ENCODE measurements at regions not wholly inside any gene's neighbourhood (a gene's known extent, or its start where the extent isn't known, plus 50 kb on each side); places are given as distances from the start of the nearest gene placed in this dataset.
"Not testable (repeated sequence)": the region's sequence is repeated elsewhere in the genome, so short reads cannot be mapped to it uniquely, and the experiment has no call there.

DNA sequence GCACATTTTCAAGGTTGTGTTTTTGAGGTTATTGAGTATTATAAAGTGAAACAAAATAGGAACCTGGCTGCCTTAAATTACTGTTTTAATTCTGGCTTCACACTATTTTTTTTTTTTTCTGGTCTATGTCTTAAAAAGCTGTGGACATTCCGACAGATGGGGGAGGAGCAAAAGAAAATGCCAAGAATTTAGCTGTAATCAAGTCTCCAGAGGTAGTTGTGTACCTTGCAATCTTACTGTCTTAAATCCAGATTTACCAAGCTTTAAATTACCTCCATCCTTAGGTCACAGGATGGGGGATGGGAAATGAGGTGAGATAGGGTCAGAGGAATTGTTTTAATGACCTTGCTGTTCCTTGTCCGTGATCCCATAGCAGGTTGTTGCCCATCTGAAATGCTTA lies 182.8 kb downstream of the UTRN start:
- DNase-seq = no peak
- Mint-ChIP-seq H3K27ac (no peak overlapping the region), H3K4me1 (ENCODE audit: low read depth) (peaks cover 31% of the 10 kb centered on the region), H3K4me3 (no peak overlapping the region), H3K36me3 (ENCODE audit: low read depth) (peaks cover 28% of the 10 kb centered on the region), H3K27me3 (ENCODE audit: insufficient read depth) (peaks cover 3% of the 10 kb centered on the region), H3K9me3 (no peaks in the 10 kb centered on the region)
- TF ChIP-seq, protein P1, sequence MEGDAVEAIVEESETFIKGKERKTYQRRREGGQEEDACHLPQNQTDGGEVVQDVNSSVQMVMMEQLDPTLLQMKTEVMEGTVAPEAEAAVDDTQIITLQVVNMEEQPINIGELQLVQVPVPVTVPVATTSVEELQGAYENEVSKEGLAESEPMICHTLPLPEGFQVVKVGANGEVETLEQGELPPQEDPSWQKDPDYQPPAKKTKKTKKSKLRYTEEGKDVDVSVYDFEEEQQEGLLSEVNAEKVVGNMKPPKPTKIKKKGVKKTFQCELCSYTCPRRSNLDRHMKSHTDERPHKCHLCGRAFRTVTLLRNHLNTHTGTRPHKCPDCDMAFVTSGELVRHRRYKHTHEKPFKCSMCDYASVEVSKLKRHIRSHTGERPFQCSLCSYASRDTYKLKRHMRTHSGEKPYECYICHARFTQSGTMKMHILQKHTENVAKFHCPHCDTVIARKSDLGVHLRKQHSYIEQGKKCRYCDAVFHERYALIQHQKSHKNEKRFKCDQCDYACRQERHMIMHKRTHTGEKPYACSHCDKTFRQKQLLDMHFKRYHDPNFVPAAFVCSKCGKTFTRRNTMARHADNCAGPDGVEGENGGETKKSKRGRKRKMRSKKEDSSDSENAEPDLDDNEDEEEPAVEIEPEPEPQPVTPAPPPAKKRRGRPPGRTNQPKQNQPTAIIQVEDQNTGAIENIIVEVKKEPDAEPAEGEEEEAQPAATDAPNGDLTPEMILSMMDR (IDR thresholded peaks at IDR 0.05) = no peak

DNA sequence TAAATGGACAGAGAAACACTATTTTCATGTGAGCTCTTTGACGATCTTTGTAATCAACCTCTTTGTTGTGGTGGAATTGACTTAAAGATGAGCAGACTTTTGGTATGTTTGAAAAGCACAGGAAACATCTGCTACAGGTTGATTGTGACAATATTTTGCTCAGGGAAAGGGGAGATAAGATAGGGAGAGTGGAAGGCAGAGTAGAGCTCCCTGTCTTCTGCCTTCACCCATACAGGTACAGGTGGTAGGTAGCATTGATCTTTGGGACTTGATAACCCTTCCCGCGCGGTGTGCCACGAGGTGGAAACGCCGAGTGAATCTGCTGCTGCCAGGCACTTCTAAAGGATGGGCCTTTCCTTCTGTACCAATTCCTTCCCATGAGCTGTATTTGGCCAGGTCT lies 183.6 kb downstream of the UTRN start:
- peaks cover 3% of the 10 kb centered on the region for H3K27me3 Mint-ChIP-seq (ENCODE audit: insufficient read depth)
- H3K4me1 Mint-ChIP-seq (ENCODE audit: low read depth) = peaks cover 31% of the 10 kb centered on the region
- no peak for DNase-seq
- H3K4me3 Mint-ChIP-seq = no peak overlapping the region
- no peaks in the 10 kb centered on the region for H3K9me3 Mint-ChIP-seq
- H3K27ac Mint-ChIP-seq = no peak overlapping the region
- peaks cover 29% of the 10 kb centered on the region for H3K36me3 Mint-ChIP-seq (ENCODE audit: low read depth)
- TF ChIP-seq, protein P1 (IDR thresholded peaks at IDR 0.05) = no peak

DNA sequence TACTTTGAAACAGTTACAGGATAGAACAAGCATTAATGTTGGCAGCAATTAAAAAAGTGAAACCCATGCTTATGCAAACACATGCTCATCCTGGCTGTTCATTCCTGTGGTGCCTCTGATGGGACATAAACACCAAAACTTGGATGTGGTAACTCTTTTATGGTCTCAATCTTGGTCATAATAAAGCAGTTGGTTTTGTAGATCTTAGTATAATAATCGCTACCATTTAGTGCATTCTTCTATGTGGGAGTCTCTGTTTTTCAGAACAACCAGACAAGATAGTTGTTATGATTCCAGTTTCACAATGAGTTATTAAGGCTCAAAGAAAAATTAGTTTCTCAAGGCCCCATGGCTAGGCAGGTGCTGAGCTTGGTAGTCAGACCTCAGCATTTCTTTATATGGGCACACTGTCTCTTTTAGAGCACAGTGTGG lies 184.0 kb downstream of the UTRN start:
- Mint-ChIP-seq H3K9me3 (no peaks in the 10 kb centered on the region), H3K4me1 (ENCODE audit: low read depth) (peaks cover 31% of the 10 kb centered on the region), H3K36me3 (ENCODE audit: low read depth) (peaks cover 28% of the 10 kb centered on the region), H3K27me3 (ENCODE audit: insufficient read depth) (peaks cover 3% of the 10 kb centered on the region), H3K4me3 (no peak overlapping the region), H3K27ac (no peak overlapping the region; the same call in 1 of the 2 replicates)
- TF ChIP-seq, protein P1 (IDR thresholded peaks at IDR 0.05) = no peak
- DNase-seq = no peak

DNA sequence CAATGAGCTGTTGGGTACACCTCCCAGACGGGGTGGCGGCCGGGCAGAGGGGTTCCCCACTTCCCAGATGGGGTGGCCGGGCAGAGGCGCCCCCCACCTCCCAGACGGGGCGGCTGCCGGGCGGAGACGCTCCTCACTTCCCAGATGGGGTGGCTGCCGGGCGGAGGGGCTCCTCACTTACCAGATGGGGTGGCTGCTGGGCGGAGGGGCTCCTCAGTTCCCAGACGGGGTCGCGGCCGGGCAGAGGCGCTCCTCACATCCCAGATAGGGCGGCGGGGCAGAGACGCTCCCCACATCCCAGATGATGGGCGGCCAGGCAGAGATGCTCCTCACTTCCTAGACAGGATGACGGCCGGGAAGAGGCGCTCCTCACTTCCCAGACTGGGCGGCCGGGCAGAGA lies 185.1 kb downstream of the UTRN start:
- DNase-seq; H3K27me3 Mint-ChIP-seq (ENCODE audit: insufficient read depth); H3K4me3 Mint-ChIP-seq; H3K9me3 Mint-ChIP-seq; H3K27ac Mint-ChIP-seq: not testable (repeated sequence)
- Mint-ChIP-seq H3K36me3 (ENCODE audit: low read depth) (peaks cover 33% of the 10 kb centered on the region), H3K4me1 (ENCODE audit: low read depth) (peaks cover 31% of the 10 kb centered on the region)

DNA sequence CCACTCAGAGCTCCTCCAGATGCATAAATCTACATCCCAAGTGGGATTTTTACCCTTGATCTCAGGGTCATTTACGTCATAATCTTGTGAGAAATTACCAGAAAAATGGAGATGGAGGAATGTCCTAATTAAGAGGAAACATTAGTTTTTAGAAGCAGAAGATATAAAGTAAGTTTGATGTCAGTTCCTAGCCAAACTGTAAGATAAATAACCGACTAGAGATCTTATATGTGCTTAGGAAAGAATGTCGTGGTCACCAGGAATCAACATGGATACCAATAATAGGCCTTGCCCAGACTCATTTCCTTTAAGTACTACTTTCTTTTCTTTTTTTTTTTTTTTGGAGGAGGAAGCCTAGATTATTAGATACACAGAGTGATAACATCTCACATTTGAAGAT lies 186.9 kb downstream of the UTRN start:
- Mint-ChIP-seq H3K4me3 (peak overlapping the region; percentile 25; the same call in 1 of the 2 replicates), H3K4me1 (ENCODE audit: low read depth) (peaks cover 35% of the 10 kb centered on the region), H3K9me3 (no peaks in the 10 kb centered on the region), H3K27me3 (ENCODE audit: insufficient read depth) (peaks cover 3% of the 10 kb centered on the region), H3K36me3 (ENCODE audit: low read depth) (peaks cover 34% of the 10 kb centered on the region), H3K27ac (peak overlapping the region; percentile 76)
- DNase-seq = peak; percentile 46
- TF ChIP-seq, protein P1 (IDR thresholded peaks at IDR 0.05) = no peak

DNA sequence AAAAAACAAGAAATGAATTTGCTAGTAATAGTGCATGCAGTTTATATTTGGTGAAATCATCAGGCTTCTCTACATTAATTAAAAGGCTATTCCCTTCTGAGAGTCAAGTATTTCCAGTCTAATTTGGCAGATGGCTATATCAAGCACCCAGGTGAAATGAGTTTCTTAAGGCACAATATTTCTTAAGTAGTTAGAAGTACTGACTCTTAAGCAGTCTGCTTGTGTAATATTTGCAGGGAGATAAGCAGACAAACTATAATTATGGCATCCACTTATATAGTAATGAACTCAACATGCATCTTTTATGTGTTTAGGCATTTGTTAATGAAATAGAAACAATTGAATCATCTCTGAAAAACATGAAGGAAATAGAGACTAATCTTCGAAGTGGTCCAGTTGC lies 189.2 kb downstream of the UTRN start:
- TF ChIP-seq, protein P1 (IDR thresholded peaks at IDR 0.05) = no peak
- Mint-ChIP-seq H3K36me3 (ENCODE audit: low read depth) (peaks cover 31% of the 10 kb centered on the region), H3K4me3 (no peak overlapping the region), H3K27me3 (ENCODE audit: insufficient read depth) (no peaks in the 10 kb centered on the region; the same call in 1 of the 2 replicates), H3K9me3 (no peaks in the 10 kb centered on the region), H3K4me1 (ENCODE audit: low read depth) (peaks cover 41% of the 10 kb centered on the region), H3K27ac (no peak overlapping the region)
- no peak for DNase-seq

Measured in HFFc6 (cell line).